Activated naive CD4-positive, alpha-beta T cell treated with anti-CD3 and anti-CD28 coated beads, Interleukin-2, amount 50 U/mL, for 16 hours (primary cell): ENCODE measurements at regions not wholly inside any gene's neighbourhood (a gene's known extent, or its start where the extent isn't known, plus 50 kb on each side); places are given as distances from the start of the nearest gene placed in this dataset.
"Not testable (repeated sequence)": the region's sequence is repeated elsewhere in the genome, so short reads cannot be mapped to it uniquely, and the experiment has no call there.

Source experiments
- DNase-seq: peaks from one replicate; pipeline ENCODE4 v3.0.0-alpha.2; 2020

DNA sequence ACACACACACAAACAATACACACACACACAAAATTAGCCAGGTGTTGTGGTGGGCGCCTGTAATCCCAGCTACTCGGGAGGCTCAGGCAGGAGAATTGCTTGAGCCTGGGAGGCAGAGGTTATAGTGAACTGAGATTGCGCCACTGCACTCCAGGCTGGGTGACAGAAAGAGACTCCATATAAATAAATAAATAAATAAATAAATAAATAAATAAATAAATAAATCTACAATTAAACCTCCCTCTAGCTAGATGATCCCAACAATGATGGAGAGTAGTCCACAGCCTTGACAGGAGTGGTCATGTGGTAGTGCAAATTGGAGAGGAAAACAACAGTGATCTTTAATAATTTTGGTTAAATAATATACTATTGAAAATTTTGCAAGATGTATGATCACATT lies 1739.0 kb upstream of the C9orf72 start:
- DNase-seq: no peak

DNA sequence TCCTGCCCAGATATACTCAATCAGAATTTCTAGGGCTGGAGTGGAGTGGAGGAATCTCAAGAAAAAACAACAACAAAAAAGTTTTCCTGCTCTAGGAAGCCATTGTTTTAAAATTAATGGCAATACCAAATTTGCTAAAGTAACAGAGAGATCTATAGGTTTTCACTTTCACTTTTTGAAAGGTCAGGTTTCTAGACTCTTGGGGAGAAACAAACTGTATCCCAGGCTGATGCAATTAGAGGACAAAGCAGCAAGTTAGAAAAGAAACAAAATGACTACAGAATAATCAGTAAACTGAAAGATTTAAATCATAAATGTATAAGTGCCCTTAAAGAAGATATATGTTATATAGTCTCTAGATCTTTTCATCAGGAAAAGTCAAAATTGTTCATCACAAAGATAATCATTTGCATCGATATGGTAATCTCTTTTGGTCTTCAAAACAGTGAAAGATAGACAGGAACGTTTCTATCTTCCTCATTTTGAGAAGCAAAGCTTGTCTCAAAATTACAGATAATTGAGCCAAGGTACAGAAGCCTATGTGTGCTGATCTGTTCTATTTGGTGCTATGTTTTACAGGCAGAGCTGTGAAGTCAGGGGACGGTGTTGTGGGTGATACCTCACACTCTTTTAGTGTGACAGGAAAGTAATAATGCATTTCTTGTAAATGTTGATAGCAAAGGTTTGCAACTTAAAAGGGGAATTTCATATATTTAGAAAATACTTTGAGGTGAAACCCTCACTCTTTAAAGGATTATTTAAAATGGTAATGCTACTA lies 1746.6 kb upstream of the C9orf72 start:
- no peak for DNase-seq

DNA sequence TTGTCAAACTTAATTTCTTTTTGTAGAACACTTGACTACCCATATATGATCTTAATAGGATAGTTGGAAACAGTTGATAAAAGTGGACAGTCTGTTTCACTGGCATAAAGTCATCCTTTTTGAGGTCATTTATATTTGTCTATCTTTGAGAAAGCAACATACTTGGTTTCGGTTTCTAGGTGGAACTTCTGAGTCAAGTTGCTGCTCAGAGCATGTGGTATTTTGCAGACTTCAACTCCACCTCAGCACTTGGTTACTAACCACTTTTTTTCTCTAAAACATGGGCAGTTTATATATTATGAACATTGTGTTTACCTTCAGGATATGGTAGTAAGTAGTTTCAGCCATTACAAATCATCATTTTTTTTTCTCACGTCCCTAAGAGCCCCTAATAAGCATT lies 1749.0 kb upstream of the C9orf72 start:
- DNase-seq: no peak

DNA sequence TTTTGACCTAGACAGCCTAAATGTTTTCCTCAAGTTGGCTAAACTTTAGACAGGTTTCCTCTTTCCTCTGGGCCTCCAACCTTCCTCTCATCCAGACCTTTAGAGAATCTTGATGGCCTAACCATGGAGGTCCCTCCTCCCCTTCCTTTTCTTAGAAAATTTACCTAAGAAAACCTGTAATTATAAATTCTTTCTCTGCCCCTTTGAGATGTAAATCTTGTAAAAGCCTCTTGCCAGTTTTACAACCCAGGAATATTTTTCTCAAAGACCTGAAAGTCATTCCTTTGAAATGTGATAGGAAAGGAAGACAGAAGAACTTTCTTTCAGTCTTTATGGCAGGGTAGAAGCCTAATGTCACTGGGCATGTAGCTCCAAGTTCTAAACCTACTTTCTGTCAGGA lies 1752.6 kb upstream of the C9orf72 start:
- no peak for DNase-seq

DNA sequence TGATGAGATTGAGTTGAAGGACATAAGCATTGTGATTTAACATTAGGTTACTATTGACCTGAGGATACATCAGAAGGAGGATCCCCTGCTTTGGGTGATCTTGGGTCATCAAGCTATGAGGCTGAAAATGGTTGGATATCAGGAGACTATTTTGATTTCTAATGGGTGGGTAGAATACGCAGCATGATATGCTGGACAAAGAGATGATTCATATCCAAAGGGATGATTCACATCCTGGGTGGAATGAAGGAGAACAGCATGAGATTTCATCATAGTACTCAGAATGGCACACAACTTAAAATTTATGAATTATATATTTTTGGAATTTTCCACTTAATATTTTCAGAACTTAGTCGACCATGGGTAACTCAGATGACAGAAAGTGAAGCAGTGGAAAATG lies 1759.5 kb upstream of the C9orf72 start:
- DNase-seq: no peak

DNA sequence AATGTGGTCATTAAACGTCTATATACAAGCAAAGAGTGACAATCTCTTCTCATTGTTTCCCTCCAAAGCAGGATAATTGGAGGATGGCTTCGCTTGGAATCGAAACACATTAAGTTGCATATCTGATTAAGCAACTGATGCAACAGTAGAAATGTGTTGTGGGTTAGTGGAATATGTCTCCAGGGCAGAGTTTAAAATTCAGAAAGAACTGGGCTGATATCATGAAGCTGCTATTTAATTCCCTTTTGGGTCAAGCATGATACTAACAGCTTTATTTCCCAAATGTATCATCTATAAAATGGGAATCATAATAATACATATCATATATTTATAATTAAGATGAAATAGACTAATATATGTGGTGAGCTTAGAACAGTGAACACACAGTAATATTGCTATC lies 1763.0 kb upstream of the C9orf72 start:
- no peak for DNase-seq

DNA sequence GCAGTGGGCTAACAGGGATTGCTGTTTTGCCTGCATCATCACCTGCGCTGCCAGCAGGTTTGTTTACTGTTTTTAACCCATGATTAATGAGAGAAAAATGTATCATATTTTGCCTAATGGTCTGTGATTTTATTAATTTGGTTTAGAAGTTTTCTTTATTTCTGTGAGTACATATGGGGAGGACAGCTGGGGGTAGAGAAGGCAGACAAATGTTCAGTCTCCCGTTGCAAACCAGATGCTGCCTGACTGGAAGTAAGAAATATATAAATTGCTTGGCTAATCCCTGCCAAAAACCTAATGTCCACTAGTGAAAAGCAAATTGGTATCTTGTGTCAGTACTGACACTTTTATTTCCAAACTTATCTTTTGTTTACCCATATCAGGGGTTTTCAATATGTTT lies 1766.1 kb upstream of the C9orf72 start:
- no peak for DNase-seq

DNA sequence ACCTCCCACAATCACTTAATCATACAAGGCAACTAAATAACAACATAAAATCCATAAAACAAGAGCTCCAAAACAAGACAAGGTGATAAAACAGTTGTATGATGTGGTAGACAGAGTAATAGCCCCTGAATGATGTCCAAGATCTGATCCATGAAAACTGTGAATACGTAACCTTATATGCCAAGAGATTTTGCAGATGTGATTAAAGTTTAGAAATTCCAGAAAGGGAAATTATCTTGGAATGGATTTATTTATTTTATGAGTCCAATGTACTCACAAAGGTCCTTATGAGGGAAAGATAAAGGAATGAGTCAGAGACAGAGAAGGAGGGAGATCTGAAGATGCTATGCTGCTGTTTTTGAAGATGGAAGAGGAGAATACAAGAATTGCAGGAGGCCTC lies 1775.7 kb upstream of the C9orf72 start:
- DNase-seq: no peak

DNA sequence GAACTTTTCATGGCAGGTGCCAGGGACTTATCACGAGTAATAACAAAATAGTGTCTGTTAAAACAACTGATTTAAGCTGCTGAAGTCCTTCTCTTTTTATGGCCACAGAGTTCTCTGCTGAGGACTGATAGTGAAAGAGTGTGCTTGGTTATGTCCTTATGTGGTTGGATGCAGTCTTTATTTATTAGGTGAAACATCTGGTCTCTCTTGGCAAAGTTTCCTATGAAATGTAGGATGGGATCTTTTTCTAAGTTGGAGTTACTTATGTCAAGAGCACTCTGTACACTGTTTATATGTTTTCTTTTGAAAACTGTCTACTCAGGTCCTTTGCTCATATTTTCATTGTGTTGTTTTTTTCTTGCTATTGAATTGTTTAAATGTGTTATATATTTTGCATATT lies 1816.1 kb upstream of the C9orf72 start:
- DNase-seq: no peak

DNA sequence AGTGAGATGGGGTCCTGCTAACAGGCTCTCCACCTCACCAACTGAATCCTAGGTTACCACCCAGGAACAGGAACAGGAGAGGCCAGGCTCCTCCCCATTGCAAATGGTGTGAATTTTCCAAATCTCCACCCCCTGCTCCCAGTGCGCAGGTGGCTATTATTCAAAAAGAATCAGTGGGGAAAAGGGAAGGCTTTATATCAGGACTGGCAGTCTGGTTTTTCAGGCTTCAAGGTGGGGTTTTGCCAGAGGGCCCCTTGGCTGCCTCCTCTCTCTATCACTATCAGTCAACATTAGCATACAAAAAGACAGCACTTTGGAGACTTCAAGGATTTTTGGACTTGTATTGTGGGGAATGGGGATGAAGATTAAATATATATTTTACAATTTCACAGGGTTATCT lies 1817.6 kb upstream of the C9orf72 start:
- no peak for DNase-seq

DNA sequence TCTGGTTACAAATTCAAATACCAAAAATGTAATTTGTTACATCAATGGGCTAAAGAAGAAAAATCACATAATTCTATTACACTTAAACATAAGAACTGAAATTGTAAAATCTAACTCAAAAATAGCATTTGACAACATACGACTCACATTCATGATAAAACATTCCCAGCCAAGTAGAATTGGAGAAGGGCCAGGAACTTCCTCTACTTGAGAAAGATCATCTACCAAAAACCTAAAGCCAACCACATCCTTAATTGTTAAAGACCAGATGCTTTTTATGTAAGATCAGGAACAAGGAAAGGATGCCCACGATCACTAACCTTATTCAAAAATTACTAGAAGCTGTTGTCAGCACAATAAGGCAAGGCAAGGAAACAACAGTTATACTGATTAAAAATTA lies 1819.8 kb upstream of the C9orf72 start:
- DNase-seq: no peak

DNA sequence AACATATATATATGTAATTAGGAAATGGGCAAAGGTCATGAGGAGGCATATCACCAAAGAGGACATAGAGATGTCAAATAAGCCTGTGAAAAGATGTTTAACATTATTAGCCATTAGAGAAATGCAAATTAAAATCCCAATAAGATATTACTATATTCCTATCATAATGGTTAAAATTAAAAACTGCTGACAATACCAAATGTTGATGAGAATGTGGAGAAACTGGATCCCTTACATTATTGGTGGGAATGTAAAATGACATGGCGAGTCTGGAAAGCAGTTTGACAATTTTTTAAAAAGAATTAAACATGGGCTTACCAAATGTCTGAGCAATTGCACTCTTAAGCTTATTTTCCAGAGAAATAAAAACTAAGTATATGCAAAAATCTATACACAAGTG lies 1821.6 kb upstream of the C9orf72 start:
- DNase-seq: no peak

DNA sequence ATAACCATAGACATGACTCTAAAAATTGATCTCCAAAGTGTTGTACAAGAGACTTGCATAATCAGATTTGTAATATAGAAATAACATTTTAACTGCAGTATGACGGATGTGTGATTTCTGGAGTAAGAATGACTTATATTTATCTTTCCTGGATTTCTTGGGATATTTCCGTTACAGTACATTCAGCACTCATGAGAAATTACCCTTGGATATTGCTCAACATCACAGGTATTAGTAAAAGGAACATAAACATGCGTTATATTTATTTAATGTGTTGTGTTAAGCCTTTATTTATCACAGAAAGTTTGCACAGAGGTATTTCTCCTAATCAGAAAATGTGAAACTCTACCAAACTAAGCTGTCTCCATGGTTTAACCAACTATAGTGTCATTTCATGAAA lies 1823.9 kb upstream of the C9orf72 start:
- no peak for DNase-seq

DNA sequence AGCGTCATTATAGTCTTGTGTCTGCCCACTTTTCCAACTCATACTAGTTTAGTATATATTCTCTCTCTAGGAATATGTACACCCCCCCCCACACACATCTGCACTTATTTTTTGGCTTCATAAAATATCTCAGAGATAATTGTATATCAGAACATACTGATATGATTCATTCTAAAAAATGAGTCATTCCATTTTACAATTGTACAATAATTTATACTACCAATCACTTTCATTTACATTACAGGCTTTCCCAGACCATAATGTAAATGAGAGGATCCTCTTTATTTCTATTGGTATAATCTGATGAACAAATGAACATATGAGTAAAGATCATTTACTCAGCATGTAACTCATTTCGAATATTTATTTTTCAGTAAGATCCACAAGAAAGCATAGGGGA lies 1842.9 kb upstream of the C9orf72 start:
- DNase-seq: no peak

DNA sequence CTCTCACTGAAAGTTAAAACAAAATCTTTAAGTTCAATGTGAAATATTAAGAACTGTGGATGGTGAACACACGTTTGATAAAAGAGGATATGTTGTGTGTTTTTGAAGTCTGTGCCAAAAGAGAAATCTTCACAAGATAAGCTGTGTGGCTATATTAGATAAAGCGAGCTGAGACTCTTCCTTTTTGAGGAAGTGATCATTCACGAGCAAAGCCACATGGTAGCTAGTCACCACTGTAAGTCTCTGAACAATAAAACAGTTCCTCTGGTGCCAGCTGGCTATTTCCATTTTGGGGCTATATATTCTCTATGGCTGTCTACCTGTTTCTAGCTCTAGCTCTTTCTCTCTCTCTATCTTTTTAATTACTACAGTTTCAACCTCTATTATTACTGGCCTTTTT lies 1849.2 kb upstream of the C9orf72 start:
- no peak for DNase-seq

DNA sequence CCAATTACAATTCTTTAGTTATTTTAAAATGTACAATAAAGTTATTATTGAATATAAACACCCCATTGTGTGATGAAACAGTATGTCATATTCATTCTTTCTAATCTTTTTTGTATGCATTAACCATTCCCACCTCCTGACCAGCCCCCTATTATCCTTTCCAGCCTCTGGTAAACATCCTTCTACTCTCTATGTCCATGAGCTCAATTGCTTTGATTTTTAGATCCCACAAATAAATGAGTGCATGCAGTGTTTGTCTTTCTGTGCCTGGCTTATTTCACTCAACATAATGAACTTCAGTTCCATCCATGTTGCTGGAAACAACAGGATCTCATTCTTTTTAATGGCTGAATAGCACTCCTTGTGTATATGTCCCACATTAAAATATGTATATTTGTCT lies 1858.9 kb upstream of the C9orf72 start:
- no peak for DNase-seq

DNA sequence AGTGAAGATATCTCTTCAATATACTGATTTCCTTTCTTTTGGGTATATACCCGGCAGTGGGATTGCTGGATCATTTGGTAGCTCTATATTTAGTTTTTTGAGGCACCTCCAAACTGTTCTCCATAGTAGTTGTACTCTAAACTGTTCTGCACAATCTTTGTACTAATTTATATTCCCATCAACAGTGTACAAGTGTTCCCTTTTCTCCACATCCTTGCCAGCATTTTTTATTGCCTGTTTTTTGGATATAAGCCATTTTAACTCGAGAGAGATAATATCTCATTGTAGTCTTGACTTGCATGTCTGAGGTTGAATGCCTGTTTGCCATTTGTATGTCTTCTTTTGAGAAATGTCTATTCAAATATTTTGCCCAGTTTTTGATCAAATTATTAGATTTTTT lies 1859.4 kb upstream of the C9orf72 start:
- DNase-seq: not testable (repeated sequence)

DNA sequence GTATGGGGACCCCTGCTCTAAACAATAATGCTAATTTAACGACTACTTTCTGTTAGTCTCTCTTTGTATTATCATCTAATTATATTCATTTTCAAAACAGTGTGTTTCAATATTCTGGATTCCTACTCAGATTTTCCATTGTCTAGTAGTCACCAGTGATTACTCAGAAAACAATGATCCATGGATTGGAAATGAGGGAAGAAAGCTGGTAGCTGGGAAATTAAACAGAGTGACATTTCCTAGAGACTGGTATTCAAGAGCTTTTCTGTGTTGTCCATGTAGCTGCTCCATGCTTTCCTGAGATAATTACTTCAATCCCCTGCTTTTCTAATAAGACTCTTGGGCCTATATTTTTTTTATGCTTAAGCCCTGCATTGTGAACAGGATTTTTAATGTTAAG lies 1862.1 kb upstream of the C9orf72 start:
- DNase-seq: no peak

DNA sequence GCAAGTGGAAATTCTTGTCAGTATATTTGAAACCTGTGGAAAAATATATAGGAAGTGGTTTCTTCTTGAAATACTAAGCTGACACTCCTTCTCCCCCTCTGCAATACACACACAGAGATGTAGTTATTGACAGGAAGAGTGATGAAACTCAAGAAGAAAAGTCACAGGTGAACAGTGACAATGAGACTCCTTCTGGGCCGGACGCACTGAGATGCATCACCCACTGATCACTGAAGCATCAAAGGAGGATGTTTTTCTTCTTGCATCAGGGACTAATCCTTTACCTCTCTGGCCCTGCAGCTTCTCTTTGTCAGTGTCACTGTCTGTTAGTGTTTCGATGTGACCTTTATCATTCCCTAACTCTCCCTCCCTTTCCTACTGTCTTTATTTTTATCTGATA lies 1864.2 kb upstream of the C9orf72 start:
- no peak for DNase-seq

DNA sequence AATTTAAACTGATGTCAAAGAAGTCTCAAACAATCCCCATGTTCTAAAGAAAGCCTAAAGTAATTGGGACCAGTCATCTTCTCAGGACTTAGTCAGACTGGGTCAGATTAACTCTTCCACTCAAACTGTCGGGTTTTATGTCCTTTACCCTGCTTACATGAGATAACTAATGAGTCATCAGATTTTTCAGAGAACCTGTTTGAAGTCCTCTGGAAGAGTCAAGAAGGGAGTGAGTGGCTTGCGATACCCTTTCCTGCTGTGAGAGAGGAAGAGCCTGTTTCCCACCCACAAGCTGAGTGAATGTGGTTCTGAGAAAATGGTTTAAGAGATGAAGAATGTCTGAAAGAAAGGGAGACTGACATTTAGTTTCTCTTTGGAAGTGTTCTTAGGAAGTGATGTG lies 1866.7 kb upstream of the C9orf72 start:
- no peak for DNase-seq

DNA sequence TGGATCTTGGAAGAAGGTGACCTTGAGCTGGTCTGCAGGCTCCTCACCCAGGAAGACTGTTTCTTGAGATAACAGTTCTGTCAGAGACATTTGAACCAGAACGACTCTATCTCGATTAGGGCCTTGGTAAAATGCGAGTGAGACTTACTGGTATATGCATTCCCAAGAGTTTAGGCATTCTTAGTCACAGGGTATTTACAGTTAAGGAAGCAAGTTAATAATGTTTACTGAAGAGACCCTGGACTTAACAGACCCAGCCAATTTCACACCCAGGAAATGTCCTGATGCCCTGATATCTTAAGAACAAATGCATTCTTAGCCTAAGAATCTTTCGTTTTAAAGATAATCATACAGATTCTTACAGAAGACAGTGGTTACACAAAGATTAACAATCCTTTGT lies 1867.2 kb upstream of the C9orf72 start:
- DNase-seq: no peak

DNA sequence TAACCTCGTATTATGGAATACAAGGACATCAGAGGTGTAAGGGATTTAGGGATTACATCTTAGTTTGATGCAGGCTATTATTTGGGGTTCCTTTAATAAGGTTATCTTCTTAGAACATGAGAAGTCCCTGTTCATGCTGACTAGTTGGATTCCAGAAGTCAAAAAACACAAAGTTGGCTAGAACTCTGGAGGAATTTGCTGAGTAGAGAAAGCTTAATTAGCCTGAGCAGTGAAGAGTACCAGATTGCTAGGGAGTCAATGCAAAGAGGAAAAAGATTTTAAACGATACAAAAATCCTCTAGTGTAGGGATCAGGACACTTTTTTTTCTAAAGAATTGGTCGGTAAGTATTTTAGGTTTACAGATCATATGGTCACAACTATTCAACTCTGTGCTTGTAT lies 1872.5 kb upstream of the C9orf72 start:
- no peak for DNase-seq

DNA sequence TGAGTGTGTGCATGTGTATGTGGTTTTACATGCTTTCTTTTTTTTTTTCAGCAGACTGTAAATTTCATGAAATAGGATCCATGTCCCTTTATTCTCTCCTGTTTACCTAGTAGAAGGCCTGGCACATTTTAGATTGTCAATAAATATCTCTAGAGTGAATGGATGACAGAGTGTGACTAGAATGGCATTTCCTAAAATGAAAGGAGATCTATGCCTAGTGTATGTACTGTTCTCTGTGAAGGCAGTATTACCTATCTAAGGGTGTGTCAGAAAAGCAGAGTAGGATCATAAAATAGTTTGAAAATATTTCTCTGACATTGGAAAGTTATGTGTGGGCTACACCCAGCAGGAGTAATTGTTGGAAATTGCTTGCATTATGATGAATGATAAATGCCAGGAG lies 1876.0 kb upstream of the C9orf72 start:
- no peak for DNase-seq

DNA sequence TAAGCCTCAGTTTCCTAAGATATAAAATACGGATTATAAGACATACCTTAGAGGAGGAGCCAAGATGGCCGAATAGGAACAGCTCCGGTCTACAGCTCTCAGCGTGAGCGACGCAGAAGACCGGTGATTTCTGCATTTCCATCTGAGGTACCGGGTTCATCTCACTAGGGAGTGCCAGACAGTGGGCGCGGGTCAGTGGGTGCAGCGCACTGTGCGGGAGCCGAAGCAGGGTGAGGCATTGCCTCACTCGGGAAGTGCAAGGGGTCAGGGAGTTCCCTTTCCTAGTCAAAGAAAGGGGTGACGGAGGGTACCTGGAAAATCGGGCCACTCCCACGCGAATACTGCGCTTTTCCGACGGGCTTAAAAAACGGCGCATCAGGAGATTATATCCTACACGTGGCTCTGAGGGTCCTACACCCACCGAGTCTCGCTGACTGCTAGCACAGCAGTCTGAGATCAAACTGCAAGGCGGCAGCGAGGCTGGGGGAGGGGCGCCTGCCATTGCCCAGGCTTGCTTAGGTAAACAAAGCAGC lies 1877.1 kb upstream of the C9orf72 start:
- DNase-seq: not testable (repeated sequence)

DNA sequence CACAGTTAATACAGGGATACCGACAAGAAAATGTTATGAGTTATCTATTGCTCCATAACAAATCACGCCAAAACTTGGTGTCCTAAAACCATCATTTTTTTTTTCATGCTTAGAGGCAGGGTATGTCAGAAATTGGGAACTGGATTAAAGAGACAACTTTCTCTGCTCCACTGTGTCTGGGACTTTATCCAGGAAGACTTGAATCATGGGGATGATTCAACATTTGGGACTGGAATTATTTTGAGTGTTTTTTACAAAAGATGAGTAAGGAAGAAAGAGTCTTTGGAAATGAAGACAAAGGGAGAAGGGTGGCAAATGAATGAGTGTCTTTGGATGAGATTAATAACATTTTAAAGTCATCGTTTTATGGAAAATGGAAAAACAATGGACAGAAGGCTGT lies 1883.7 kb upstream of the C9orf72 start:
- DNase-seq: no peak
